Mesodermal cell (in vitro differentiated cells): ENCODE measurements at regions not wholly inside any gene's neighbourhood (a gene's known extent, or its start where the extent isn't known, plus 50 kb on each side); places are given as distances from the start of the nearest gene placed in this dataset.

Source experiments
- H3K27ac ChIP-seq: 2 replicates; pipeline ENCODE4 v1.7.0; 2013; ENCODE audit warnings: mild to moderate bottlenecking, low read depth, low read length, moderate library complexity; ENCODE audit not compliant: severe bottlenecking
- H3K36me3 ChIP-seq: 2 replicates; pipeline ENCODE4 v1.7.1; 2013; ENCODE audit warnings: mild to moderate bottlenecking, low read length, moderate library complexity; ENCODE audit not compliant: control insufficient read depth, insufficient read depth
- H3K4me1 ChIP-seq: one replicate; pipeline ENCODE4 v1.7.1; 2013; ENCODE audit warnings: mild to moderate bottlenecking, low read length; ENCODE audit not compliant: insufficient read depth, control insufficient read depth, poor library complexity, severe bottlenecking
- H3K4me3 ChIP-seq: 2 replicates; pipeline ENCODE4 v1.7.0; 2013; ENCODE audit warnings: low read length, control low read depth, mild to moderate bottlenecking; ENCODE audit not compliant: insufficient read depth, poor library complexity, severe bottlenecking; ENCODE audit errors: extremely low read depth
- H3K9me3 ChIP-seq: 2 replicates; pipeline ENCODE4 v1.7.1; 2013; ENCODE audit warnings: mild to moderate bottlenecking, low read length, moderate library complexity; ENCODE audit not compliant: control insufficient read depth
- WGBS, 2 experiments: methylation state at CpG; one replicate each; pipeline ENCODE4 v1.1.5; 2013; ENCODE audit warnings: missing lambda C conversion rate in 2 of 2; ENCODE audit not compliant: insufficient coverage in 2 of 2; 5-methylcytosine and 5-hydroxymethylcytosine counted together

- Histone ChIP-seq H3K4me3 (no peak overlapping the region), H3K9me3 (no peaks in the 10 kb centered on the region), H3K4me1 (peaks cover 56% of the 10 kb centered on the region), H3K27ac (peak overlapping the region; percentile 49), H3K36me3 (no peaks in the 10 kb centered on the region)
- WGBS, 2 experiments = 90 to 91% methylated on average over 4 of the region's 6 CpGs
Observed at GRCh38 chr11:27215471-27216269, 147.3 kb downstream of the CCDC34 start.

GRCh38 chr11:27214713-27215112, 148.3 kb downstream of the CCDC34 start:
- WGBS, 2 experiments = 96 to 100% methylated on average over 4 of the region's 5 CpGs
- Histone ChIP-seq H3K9me3 (no peaks in the 10 kb centered on the region), H3K4me1 (peaks cover 62% of the 10 kb centered on the region), H3K27ac (no peak overlapping the region), H3K36me3 (no peaks in the 10 kb centered on the region), H3K4me3 (no peak overlapping the region)

GRCh38 chr11:27213232-27213660, 149.8 kb downstream of the CCDC34 start:
- Histone ChIP-seq H3K27ac (peak overlapping the region; percentile 75), H3K36me3 (no peaks in the 10 kb centered on the region), H3K9me3 (no peaks in the 10 kb centered on the region), H3K4me3 (no peak overlapping the region), H3K4me1 (peaks cover 66% of the 10 kb centered on the region)
- 12 to 14% methylated on average over 3 of the region's 4 CpGs for WGBS, 2 experiments

- WGBS, 2 experiments = 100% methylated on average over 1 of the region's 2 CpGs
- Histone ChIP-seq H3K9me3 (no peaks in the 10 kb centered on the region), H3K4me1 (peaks cover 64% of the 10 kb centered on the region), H3K36me3 (no peaks in the 10 kb centered on the region), H3K4me3 (no peak overlapping the region), H3K27ac (no peak overlapping the region)
Observed at GRCh38 chr11:27212248-27212780, 150.7 kb downstream of the CCDC34 start.

- H3K36me3 ChIP-seq = no peaks in the 10 kb centered on the region
- no peak overlapping the region for H3K27ac ChIP-seq
- WGBS, 2 experiments = 95 to 96% methylated on average over 6 to 8 of the region's 8 CpGs
- no peak overlapping the region for H3K4me3 ChIP-seq
- peaks cover 69% of the 10 kb centered on the region for H3K4me1 ChIP-seq
- H3K9me3 ChIP-seq = no peaks in the 10 kb centered on the region
Observed at GRCh38 chr11:27211370-27212127, 151.5 kb downstream of the CCDC34 start.

- Histone ChIP-seq H3K4me3 (no peak overlapping the region), H3K27ac (no peak overlapping the region), H3K9me3 (no peaks in the 10 kb centered on the region), H3K4me1 (peaks cover 69% of the 10 kb centered on the region), H3K36me3 (no peaks in the 10 kb centered on the region)
- 100% methylated on average over 2 of the region's 5 CpGs; no CpG with 5 or more reads in 1 of the 2 experiments for WGBS, 2 experiments
Observed at GRCh38 chr11:27210531-27210930, 152.5 kb downstream of the CCDC34 start.

GRCh38 chr11:27209562-27210005, 153.4 kb downstream of the CCDC34 start:
- Histone ChIP-seq H3K36me3 (no peaks in the 10 kb centered on the region), H3K27ac (peak overlapping the region; percentile 80), H3K4me1 (peaks cover 72% of the 10 kb centered on the region), H3K4me3 (no peak overlapping the region), H3K9me3 (no peaks in the 10 kb centered on the region)

- Histone ChIP-seq H3K4me1 (peaks cover 69% of the 10 kb centered on the region), H3K36me3 (no peaks in the 10 kb centered on the region), H3K4me3 (no peak overlapping the region), H3K9me3 (no peaks in the 10 kb centered on the region), H3K27ac (peak overlapping the region; percentile 80)
- WGBS, 2 experiments = no CpG with 5 or more reads among the region's 3 CpGs
Observed at GRCh38 chr11:27208846-27209245, 154.2 kb downstream of the CCDC34 start.

- no peak overlapping the region for H3K27ac ChIP-seq
- H3K36me3 ChIP-seq = no peaks in the 10 kb centered on the region
- H3K4me3 ChIP-seq = no peak overlapping the region
- no peaks in the 10 kb centered on the region for H3K9me3 ChIP-seq
- WGBS, 2 experiments = no CpG with 5 or more reads among the region's 2 CpGs
- peaks cover 52% of the 10 kb centered on the region for H3K4me1 ChIP-seq
Observed at GRCh38 chr11:27207025-27207650, 155.9 kb downstream of the CCDC34 start.

GRCh38 chr11:27205779-27206570, 157.0 kb downstream of the CCDC34 start:
- Histone ChIP-seq H3K36me3 (no peaks in the 10 kb centered on the region), H3K27ac (no peak overlapping the region), H3K4me3 (no peak overlapping the region), H3K9me3 (no peaks in the 10 kb centered on the region), H3K4me1 (peaks cover 57% of the 10 kb centered on the region)
